ENCODE measurements at regions not wholly inside any gene's neighbourhood (a gene's known extent, or its start where the extent isn't known, plus 50 kb on each side); places are given as distances from the start of the nearest gene placed in this dataset.

GRCh38 chr17:22300177-22300576 lies 607.9 kb downstream of the KCNJ18 start:
- intact Hi-C loops (cut with DNase I) = no loop called here
- Histone ChIP-seq H3K36me3 (replicated peaks in 1 of 2) (no peaks in the 10 kb centered on the region), H3K9me3 (replicated peaks in 1 of 3) (no peaks in the 10 kb centered on the region), H3K27me3 (no peaks in the 10 kb centered on the region), H3K4me3 (no peak overlapping the region), H3K4me1 (replicated peaks in 1 of 2) (no peaks in the 10 kb centered on the region), H3K27ac (no peak overlapping the region)
- TF ChIP-seq CTCF (IDR thresholded peaks at IDR 0.05) = no peak
- no peak for TF ChIP-seq POLR2A (IDR thresholded peaks at IDR 0.05)
- WGBS, 4 donors = 78 to 88% (median 81%) methylated on average over 11 of the region's 11 CpGs
- DNase-seq = no peak

- H3K36me3 ChIP-seq (replicated peaks in 1 of 2) = no peaks in the 10 kb centered on the region
- no peaks in the 10 kb centered on the region for H3K27me3 ChIP-seq
- no peaks in the 10 kb centered on the region for H3K9me3 ChIP-seq (replicated peaks in 1 of 3)
- no peak for DNase-seq
- WGBS, 4 donors = 70 to 83% (median 78%) methylated on average over 33 to 48 of the region's 48 CpGs
- H3K4me1 ChIP-seq (replicated peaks in 1 of 2) = no peaks in the 10 kb centered on the region
- no peak for TF ChIP-seq POLR2A (IDR thresholded peaks at IDR 0.05)
- no peak for TF ChIP-seq CTCF (IDR thresholded peaks at IDR 0.05)
- H3K4me3 ChIP-seq = no peak overlapping the region
- intact Hi-C loops (cut with DNase I) = no loop called here
- H3K27ac ChIP-seq = no peak overlapping the region
These were observed 608.5 kb downstream of the KCNJ18 start for GRCh38 chr17:22300731-22301352.

- intact Hi-C loops (cut with DNase I) = no loop called here
- WGBS, 4 donors = 85 to 87% (median 87%) methylated on average over 13 to 20 of the region's 20 CpGs
- no peaks in the 10 kb centered on the region for H3K36me3 ChIP-seq (replicated peaks in 1 of 2)
- no peaks in the 10 kb centered on the region for H3K9me3 ChIP-seq (replicated peaks in 1 of 3)
- H3K27me3 ChIP-seq = no peaks in the 10 kb centered on the region
- TF ChIP-seq POLR2A (IDR thresholded peaks at IDR 0.05) = no peak
- TF ChIP-seq CTCF (IDR thresholded peaks at IDR 0.05) = no peak
- no peak for DNase-seq
- H3K27ac ChIP-seq = no peak overlapping the region
- no peaks in the 10 kb centered on the region for H3K4me1 ChIP-seq (replicated peaks in 1 of 2)
- H3K4me3 ChIP-seq = no peak overlapping the region
These were observed 609.0 kb downstream of the KCNJ18 start for GRCh38 chr17:22301353-22301745.

GRCh38 chr17:22303096-22303495 lies 610.8 kb downstream of the KCNJ18 start:
- no peaks in the 10 kb centered on the region for H3K36me3 ChIP-seq (replicated peaks in 1 of 2)
- no peak overlapping the region for H3K4me3 ChIP-seq
- no peaks in the 10 kb centered on the region for H3K27me3 ChIP-seq
- intact Hi-C loops (cut with DNase I) = no loop called here
- H3K4me1 ChIP-seq (replicated peaks in 1 of 2) = no peaks in the 10 kb centered on the region
- DNase-seq = no peak
- H3K9me3 ChIP-seq (replicated peaks in 1 of 3) = no peaks in the 10 kb centered on the region
- no peak for TF ChIP-seq POLR2A (IDR thresholded peaks at IDR 0.05)
- TF ChIP-seq CTCF (IDR thresholded peaks at IDR 0.05) = no peak
- 75 to 84% (median 80%) methylated on average over 12 of the region's 12 CpGs for WGBS, 4 donors
- no peak overlapping the region for H3K27ac ChIP-seq

Data from adrenal gland (tissue), 9 donors.